SK-N-SH treated with all-trans-retinoic acid at 6 μM for 48 hours (cell line): ENCODE measurements at regions not wholly inside any gene's neighbourhood (a gene's known extent, or its start where the extent isn't known, plus 50 kb on each side); places are given as distances from the start of the nearest gene placed in this dataset.

Experiments
- ARNTL ChIP-seq: fragments of 450-650 bp; formaldehyde crosslinking; IDR thresholded peaks from 2 replicates; pipeline ENCODE4 v1.5.0; 2020; ENCODE audit warnings: low read depth, mild to moderate bottlenecking, moderate library complexity, borderline replicate concordance
- ESRRG ChIP-seq: fragments of 250-450 bp; sonication (Bioruptor Pico); IDR thresholded peaks from 2 replicates; pipeline ENCODE4 v1.6.1; 2021; ENCODE audit warnings: mild to moderate bottlenecking
- GLIS3 ChIP-seq: fragments of 250-450 bp; sonication (Bioruptor Pico); IDR thresholded peaks from 2 replicates; pipeline ENCODE4 v1.5.0; 2020; ENCODE audit warnings: mild to moderate bottlenecking, moderate library complexity
- PATZ1 ChIP-seq: fragments of 250-450 bp; sonication (Bioruptor Pico); IDR thresholded peaks from 2 replicates; pipeline ENCODE4 v1.8.0; 2020; ENCODE audit warnings: mild to moderate bottlenecking, moderate library complexity, borderline replicate concordance
- RARB ChIP-seq: fragments of 250-450 bp; sonication (Bioruptor Pico); IDR thresholded peaks from 2 replicates; pipeline ENCODE4 v1.8.0; 2021; ENCODE audit warnings: mild to moderate bottlenecking, moderate library complexity
- SNAI2 ChIP-seq: fragments of 250-450 bp; sonication (Bioruptor Pico); IDR thresholded peaks from 2 replicates; pipeline ENCODE4 v1.5.0; 2020; ENCODE audit warnings: mild to moderate bottlenecking, moderate library complexity
- ZC3H10 ChIP-seq: fragments of 250-450 bp; sonication (Bioruptor Pico); IDR thresholded peaks from 2 replicates; pipeline ENCODE4 v1.5.1; 2021; ENCODE audit warnings: mild to moderate bottlenecking, moderate library complexity
- ZFP3 ChIP-seq: fragments of 250-450 bp; sonication (Bioruptor Pico); IDR thresholded peaks from 2 replicates; pipeline ENCODE4 v1.5.0; 2020; ENCODE audit warnings: mild to moderate bottlenecking, moderate library complexity
- ZFP30 ChIP-seq: fragments of 450-650 bp; formaldehyde crosslinking; IDR thresholded peaks from 2 replicates; pipeline ENCODE4 v1.5.0; 2022; ENCODE audit warnings: mild to moderate bottlenecking, moderate library complexity
- ZNF70 ChIP-seq: fragments of 450-650 bp; formaldehyde crosslinking; IDR thresholded peaks from 2 replicates; pipeline ENCODE4 v1.5.0; 2020; ENCODE audit warnings: mild to moderate bottlenecking, moderate library complexity
- TF ChIP-seq, protein P1 (sequence below): fragments of 250-450 bp; sonication (Bioruptor Pico); IDR thresholded peaks from 2 replicates; pipeline ENCODE4 v1.8.0; 2021; ENCODE audit warnings: low read depth, mild to moderate bottlenecking, moderate library complexity, borderline replicate concordance

DNA sequence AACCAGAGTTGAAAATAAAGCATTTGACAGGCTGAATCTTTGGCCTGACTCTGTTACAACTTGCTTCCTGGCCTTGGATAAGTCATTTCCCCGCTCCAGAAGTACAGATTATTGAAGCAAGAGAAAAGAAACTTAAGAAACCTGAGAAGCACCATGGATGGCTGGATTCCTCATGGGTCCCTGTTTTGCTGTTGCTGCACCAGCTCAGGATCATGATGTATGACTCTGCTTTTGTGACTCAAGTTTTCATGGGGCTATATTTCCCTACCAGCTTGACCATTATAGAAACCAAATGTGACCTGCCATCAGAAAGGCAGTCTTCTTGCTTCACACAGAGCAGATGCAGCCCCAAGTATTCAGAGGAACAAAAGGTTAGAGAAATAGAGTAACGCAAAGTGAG is 921.8 kb downstream of the BCL11B start:
- TF ChIP-seq ARNTL (CRISPR knock-in tag) (no peak), GLIS3 (no peak), ZFP30 (CRISPR knock-in tag) (no peak), PATZ1 (CRISPR knock-in tag) (no peak), ZC3H10 (CRISPR knock-in tag) (no peak), ESRRG (CRISPR knock-in tag) (no peak), ZFP3 (CRISPR knock-in tag) (no peak), SNAI2 (CRISPR knock-in tag) (no peak), RARB (CRISPR knock-in tag) (no peak), ZNF70 (no peak)
- TF ChIP-seq, protein P1, sequence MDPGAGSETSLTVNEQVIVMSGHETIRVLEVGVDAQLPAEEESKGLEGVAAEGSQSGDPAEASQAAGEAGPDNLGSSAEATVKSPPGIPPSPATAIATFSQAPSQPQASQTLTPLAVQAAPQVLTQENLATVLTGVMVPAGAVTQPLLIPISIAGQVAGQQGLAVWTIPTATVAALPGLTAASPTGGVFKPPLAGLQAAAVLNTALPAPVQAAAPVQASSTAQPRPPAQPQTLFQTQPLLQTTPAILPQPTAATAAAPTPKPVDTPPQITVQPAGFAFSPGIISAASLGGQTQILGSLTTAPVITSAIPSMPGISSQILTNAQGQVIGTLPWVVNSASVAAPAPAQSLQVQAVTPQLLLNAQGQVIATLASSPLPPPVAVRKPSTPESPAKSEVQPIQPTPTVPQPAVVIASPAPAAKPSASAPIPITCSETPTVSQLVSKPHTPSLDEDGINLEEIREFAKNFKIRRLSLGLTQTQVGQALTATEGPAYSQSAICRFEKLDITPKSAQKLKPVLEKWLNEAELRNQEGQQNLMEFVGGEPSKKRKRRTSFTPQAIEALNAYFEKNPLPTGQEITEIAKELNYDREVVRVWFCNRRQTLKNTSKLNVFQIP: no peak
